Transverse colon (tissue), 4 donors: ENCODE measurements at regions not wholly inside any gene's neighbourhood (a gene's known extent, or its start where the extent isn't known, plus 50 kb on each side); places are given as distances from the start of the nearest gene placed in this dataset.

Experiments used
- DNase-seq: peaks from one replicate; pipeline ENCODE4 v3.0.0-alpha.2; 2019
- H3K27ac ChIP-seq, 4 donors: fragments of 200-600 bp; sonication (generic); 2 replicates each; pipeline ENCODE4 v1.5.1; 2016 to 2018; ENCODE audit warnings: inconsistent platforms in 4 of 4
- H3K27me3 ChIP-seq: fragments of 200-600 bp; sonication (generic); 2 replicates; pipeline ENCODE4 v1.5.1; 2017; ENCODE audit warnings: inconsistent platforms
- H3K36me3 ChIP-seq, 4 donors: fragments of 200-600 bp; sonication (generic); 2 replicates each; pipeline ENCODE4 v1.5.1; 2017 to 2019; ENCODE audit warnings: inconsistent platforms in 4 of 4
- H3K4me1 ChIP-seq, 4 donors: fragments of 200-600 bp; sonication (generic); 2 replicates each; pipeline ENCODE4 v1.5.1; 2017 to 2020; ENCODE audit warnings: inconsistent platforms in 4 of 4
- H3K4me3 ChIP-seq, 4 donors: fragments of 200-600 bp; sonication (generic); 1 replicate in 1 of 4; 2 replicates in 3 of 4; pipeline versions ENCODE4 v1.5.1 to v1.6.1; 2017 to 2019; ENCODE audit warnings: inconsistent platforms in 4 of 4
- H3K9me3 ChIP-seq, 2 donors: fragments of 200-600 bp; sonication (generic); 2 replicates each; pipeline ENCODE4 v1.5.1; 2017 to 2019; ENCODE audit warnings: inconsistent platforms in 2 of 2
- CTCF ChIP-seq, 5 experiments: fragments of 200-600 bp in 3 of 5; fragments of 450-650 bp in 2 of 5; sonication (generic) in 3 of 5; IDR thresholded peaks; 1 replicate in 2 of 5; 2 replicates in 3 of 5; pipeline ENCODE4 v1.5.1; 2016 to 2017; ENCODE audit warnings: antibody characterized with exemption in 5 of 5, inconsistent platforms in 3 of 5, mild to moderate bottlenecking in 2 of 5, moderate library complexity in 1 of 5
- EP300 ChIP-seq: sonication (generic); formaldehyde crosslinking; IDR thresholded peaks from one replicate; pipeline ENCODE4 v1.6.1; 2017; ENCODE audit warnings: antibody characterized with exemption, low read depth
- POLR2A ChIP-seq: fragments of 450-650 bp; IDR thresholded peaks from one replicate; pipeline ENCODE4 v1.6.1; 2016; ENCODE audit warnings: antibody characterized with exemption, mild to moderate bottlenecking, moderate library complexity
- POLR2AphosphoS5 ChIP-seq, 3 donors: sonication (generic); formaldehyde crosslinking; IDR thresholded peaks; one replicate each; pipeline ENCODE4 v1.6.1; 2016; ENCODE audit warnings: antibody characterized with exemption in 3 of 3
- WGBS, 2 donors: methylation state at CpG; one replicate each; pipeline ENCODE4 v1.1.5; 2018; ENCODE audit warnings: low coverage in 1 of 2; 5-methylcytosine and 5-hydroxymethylcytosine counted together
- in situ Hi-C, 4 donors: fragments of 200-750 bp; cut with MboI; loops; one replicate each; pipeline versions ENCODE4 v1.15.0 to v1.15.1; 2017; ENCODE audit warnings: low sequenced_read_pairs in 3 of 4, low pct_ligation_motif_present in 1 of 4, low pct_unique_long_range_greater_than_20kb in 1 of 4
- intact Hi-C: fragments of 100-400 bp; cut with DNase I; formaldehyde crosslinking; loops from one replicate; pipeline ENCODE4 v1.15.1; 2023; ENCODE audit warnings: low total_unique reads

- Histone ChIP-seq H3K27ac (peak overlapping the region; percentile 82 to 90 (median 86)), H3K4me3 (peak overlapping the region in 1 of 4 donors; percentile 7), H3K27me3 (no peaks in the 10 kb centered on the region), H3K36me3 (no peaks in the 10 kb centered on the region), H3K4me1 (peaks cover 20 to 44% (median 25%) of the 10 kb centered on the region in 4 donors), H3K9me3 (no peaks in the 10 kb centered on the region)
- 32 to 35% methylated on average over 5 to 6 of the region's 6 CpGs for WGBS, 2 donors
- TF ChIP-seq EP300 (no peak), POLR2AphosphoS5 (IDR thresholded peaks at IDR 0.05) (peak; percentile 40 to 51 (median 49)), POLR2A (no peak), CTCF (IDR thresholded peaks at IDR 0.05) (peak in 1 of 5 experiments; percentile 15)
- intact Hi-C loops (loop anchor here (2.0 to 10.0 kb wide), 2 partner anchors 27 to 69 kb away; no protein-coding TSS in a partner anchor), in situ Hi-C loops (no loop called here)
- DNase-seq = peak; percentile 32
These were observed 148.1 kb upstream of the DMRT1 start for GRCh38 chr9:693201-694091.

GRCh38 chr9:694092-694402 is 147.4 kb upstream of the DMRT1 start:
- in situ Hi-C loops (no loop called here), intact Hi-C loops (loop anchor here (10.0 kb wide), 1 partner anchor 69 kb away; no protein-coding TSS in a partner anchor)
- H3K27ac ChIP-seq = peak overlapping the region; percentile 82 to 90 (median 86)
- peak overlapping the region in 1 of 4 donors; percentile 7 for H3K4me3 ChIP-seq
- H3K36me3 ChIP-seq = no peaks in the 10 kb centered on the region
- H3K9me3 ChIP-seq = no peaks in the 10 kb centered on the region
- TF ChIP-seq POLR2A = no peak
- peak in 1 of 3 donors; percentile 1 for TF ChIP-seq POLR2AphosphoS5 (IDR thresholded peaks at IDR 0.05)
- TF ChIP-seq CTCF (IDR thresholded peaks at IDR 0.05) = no peak
- DNase-seq = no peak
- 76 to 90% methylated on average over 1 of the region's 1 CpG for WGBS, 2 donors
- H3K27me3 ChIP-seq = no peaks in the 10 kb centered on the region
- H3K4me1 ChIP-seq = peaks cover 24 to 50% (median 25%) of the 10 kb centered on the region in 4 donors

GRCh38 chr9:694403-695154 is 146.9 kb upstream of the DMRT1 start:
- H3K4me1 ChIP-seq = peaks cover 24 to 53% (median 25%) of the 10 kb centered on the region in 4 donors
- no peak for DNase-seq
- WGBS, 2 donors = 53 to 64% methylated on average over 3 to 8 of the region's 8 CpGs
- peak overlapping the region in 1 of 4 donors; percentile 7 for H3K4me3 ChIP-seq
- in situ Hi-C loops = no loop called here
- no peaks in the 10 kb centered on the region for H3K27me3 ChIP-seq
- no peaks in the 10 kb centered on the region for H3K9me3 ChIP-seq
- TF ChIP-seq CTCF (IDR thresholded peaks at IDR 0.05) = no peak
- peak; percentile 56 for TF ChIP-seq EP300
- TF ChIP-seq POLR2A = no peak
- TF ChIP-seq POLR2AphosphoS5 (IDR thresholded peaks at IDR 0.05) = peak in 1 of 3 donors; percentile 14
- intact Hi-C loops = loop anchor here (10.0 kb wide), 1 partner anchor 70 kb away; no protein-coding TSS in a partner anchor
- peak overlapping the region; percentile 82 to 90 (median 86) for H3K27ac ChIP-seq
- H3K36me3 ChIP-seq = no peaks in the 10 kb centered on the region

- Histone ChIP-seq H3K27me3 (no peaks in the 10 kb centered on the region), H3K9me3 (no peaks in the 10 kb centered on the region), H3K4me1 (peaks cover 24 to 53% (median 25%) of the 10 kb centered on the region in 4 donors), H3K4me3 (no peak overlapping the region), H3K27ac (peak overlapping the region; percentile 82 to 90 (median 86)), H3K36me3 (no peaks in the 10 kb centered on the region)
- TF ChIP-seq CTCF (IDR thresholded peaks at IDR 0.05) (no peak), EP300 (no peak), POLR2AphosphoS5 (IDR thresholded peaks at IDR 0.05) (no peak), POLR2A (no peak)
- intact Hi-C loops (loop anchor here (10.0 kb wide), 1 partner anchor 70 kb away; no protein-coding TSS in a partner anchor), in situ Hi-C loops (no loop called here)
- WGBS, 2 donors = 64 to 71% methylated on average over 1 to 4 of the region's 4 CpGs
- no peak for DNase-seq
These were observed 146.2 kb upstream of the DMRT1 start for GRCh38 chr9:695252-695651.
